Activated CD4-positive, alpha-beta T cell treated with anti-CD3 and anti-CD28 coated beads, Interleukin-2, amount 50 U/mL, for 1 hour (primary cell): ENCODE measurements at regions not wholly inside any gene's neighbourhood (a gene's known extent, or its start where the extent isn't known, plus 50 kb on each side); places are given as distances from the start of the nearest gene placed in this dataset.
"Not testable (repeated sequence)": the region's sequence is repeated elsewhere in the genome, so short reads cannot be mapped to it uniquely, and the experiment has no call there.

ENCODE experiments used
- DNase-seq: peaks from one replicate; pipeline ENCODE4 v3.0.0-alpha.2; 2020

DNA sequence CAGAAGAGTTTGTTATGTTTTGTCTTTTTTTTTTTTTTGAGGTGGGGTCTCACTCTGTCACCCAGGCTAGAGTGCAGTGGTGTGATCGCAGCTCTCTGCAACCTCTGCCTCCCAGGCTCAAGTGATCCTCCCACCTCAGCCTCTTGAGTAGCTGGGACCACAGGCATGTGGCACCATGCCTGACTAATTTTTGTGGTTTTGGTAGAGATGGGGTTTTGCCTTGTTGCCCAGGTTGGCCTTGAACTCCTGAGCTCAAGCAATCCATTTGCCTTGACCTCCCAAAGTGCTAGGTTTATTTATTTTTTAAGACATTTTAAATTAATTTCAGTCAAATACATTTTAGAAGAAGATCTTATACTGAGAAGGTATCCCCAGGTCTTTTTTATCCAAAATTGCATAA lies 366.7 kb downstream of the KCNJ2 start:
- DNase-seq: no peak

DNA sequence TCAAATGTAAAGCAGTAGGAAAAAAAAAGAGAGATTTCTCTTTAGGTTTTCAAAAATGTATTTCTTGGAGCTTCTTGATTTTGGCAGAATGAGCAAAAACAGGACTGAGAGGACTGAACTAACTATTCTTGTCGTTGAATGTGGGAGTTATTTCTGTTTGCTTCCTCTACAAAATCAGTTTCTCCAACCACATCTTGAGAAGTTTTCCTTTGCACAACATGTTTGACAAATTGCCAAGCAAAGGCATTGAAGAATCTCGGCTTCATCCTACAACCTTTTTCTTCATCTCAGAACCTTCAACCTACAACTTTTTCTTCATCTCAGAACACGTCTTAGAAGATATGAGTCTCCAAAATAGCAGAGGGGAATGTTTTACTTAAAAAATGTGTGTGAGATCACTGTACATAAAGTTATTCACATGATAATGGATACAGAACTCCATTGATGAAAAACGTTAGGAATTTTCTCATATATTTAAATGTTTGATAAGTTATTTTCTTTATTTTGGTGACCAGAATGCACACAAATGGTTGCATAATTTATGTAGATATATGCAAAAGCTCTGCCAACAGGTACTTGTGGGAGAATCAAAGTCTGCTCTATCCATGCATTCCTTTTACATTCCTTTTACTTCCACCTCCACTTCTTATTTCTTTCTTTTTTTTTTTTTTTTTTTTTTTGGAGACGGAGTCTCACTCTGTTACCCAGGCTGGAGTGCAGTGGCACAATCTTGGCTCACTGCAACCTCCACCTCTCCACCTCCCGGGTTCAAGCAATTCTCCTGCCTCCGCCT lies 370.0 kb downstream of the KCNJ2 start:
- no peak for DNase-seq

- DNase-seq: no peak
Measured at GRCh38 chr17:70542876-70543275, 373.5 kb downstream of the KCNJ2 start.

- no peak for DNase-seq
Measured at GRCh38 chr17:70544317-70544716, 375.0 kb downstream of the KCNJ2 start.

DNA sequence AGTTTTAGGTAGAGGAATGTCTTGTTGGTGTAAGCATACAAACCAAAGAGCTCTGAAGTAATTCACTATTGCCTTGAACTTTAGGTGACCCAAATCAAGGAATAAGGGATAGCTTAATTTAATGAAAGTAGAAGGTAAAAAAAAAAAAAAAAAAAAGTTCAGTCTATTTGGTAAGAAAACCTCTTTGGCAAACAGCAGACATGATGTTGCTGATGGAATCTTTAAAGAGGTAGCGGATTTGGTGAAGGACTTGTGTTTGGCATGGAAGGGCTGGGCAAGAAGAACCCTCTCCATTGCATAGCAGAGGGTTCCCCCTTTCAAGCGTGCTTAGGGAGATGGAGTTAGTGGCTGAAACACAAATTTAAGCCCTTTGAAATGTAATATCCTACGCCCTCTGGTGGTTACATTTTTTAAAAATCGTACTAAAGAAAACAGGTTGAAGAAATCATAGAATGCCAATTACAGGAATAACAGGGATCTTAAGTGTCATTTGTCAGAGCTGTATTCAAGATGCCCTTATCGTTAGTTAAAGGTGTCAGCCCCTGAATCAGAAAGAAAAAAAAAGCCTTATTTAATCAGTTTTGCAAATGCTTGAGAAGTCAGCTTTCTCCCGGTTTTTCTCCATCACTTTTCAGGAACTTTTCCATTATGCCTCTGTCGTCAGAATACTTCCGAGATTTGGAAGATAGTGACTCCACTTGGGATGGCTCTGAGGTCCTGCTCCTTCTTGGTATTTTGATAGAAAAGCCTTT lies 383.1 kb downstream of the KCNJ2 start:
- no peak for DNase-seq

- DNase-seq: no peak
Measured at GRCh38 chr17:70552982-70553334, 383.6 kb downstream of the KCNJ2 start.

- DNase-seq: no peak
Measured at GRCh38 chr17:70555723-70556122, 386.4 kb downstream of the KCNJ2 start.

GRCh38 chr17:70558821-70559220 lies 389.5 kb downstream of the KCNJ2 start:
- DNase-seq: no peak

- DNase-seq: no peak
Measured at GRCh38 chr17:70560471-70560870, 391.1 kb downstream of the KCNJ2 start.

DNA sequence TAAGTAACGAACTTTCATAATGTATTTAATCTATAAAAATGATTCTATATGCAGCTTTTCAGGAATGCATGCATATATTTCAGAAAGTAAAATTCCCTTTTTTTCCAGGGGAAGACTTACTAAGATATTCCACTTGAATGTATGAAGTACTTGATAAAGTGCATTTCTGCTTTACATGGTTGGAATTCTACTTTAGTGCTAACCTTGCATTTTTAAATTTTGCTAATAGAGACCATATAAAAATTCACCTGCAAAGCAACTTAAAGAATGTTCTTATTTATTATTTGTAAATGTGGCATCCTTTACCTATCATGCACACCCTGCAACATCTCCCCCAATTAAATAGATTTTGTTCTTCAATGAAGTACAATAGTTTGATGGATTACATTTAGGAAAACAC lies 392.8 kb downstream of the KCNJ2 start:
- DNase-seq: no peak

GRCh38 chr17:70563281-70563820 lies 394.0 kb downstream of the KCNJ2 start:
- no peak for DNase-seq

- DNase-seq: no peak
Measured at GRCh38 chr17:70564006-70564620, 394.8 kb downstream of the KCNJ2 start.

GRCh38 chr17:70569128-70569527 lies 399.8 kb downstream of the KCNJ2 start:
- no peak for DNase-seq

- no peak for DNase-seq
Measured at GRCh38 chr17:70577456-70577855, 408.1 kb downstream of the KCNJ2 start.

- DNase-seq: no peak
Measured at GRCh38 chr17:70581459-70581858, 412.1 kb downstream of the KCNJ2 start.

DNA sequence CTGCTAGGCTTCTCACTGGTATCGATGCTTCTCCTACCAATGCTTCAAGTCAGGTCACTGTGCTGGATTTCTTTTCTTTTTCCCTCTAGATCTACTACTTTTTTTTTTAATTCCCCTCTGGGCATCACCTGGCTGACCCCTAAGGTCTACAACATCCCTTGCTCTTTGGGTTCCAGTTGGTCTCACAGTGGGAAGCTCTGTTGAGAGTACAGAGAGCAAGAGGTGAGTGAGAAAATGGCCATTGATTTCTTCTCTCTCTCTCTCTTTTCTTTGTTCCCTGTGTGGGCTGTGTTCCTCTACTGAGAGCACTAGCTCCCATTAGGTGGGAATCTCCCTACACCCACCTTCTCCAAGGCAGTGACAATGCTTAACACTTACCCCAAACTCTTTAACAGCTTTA lies 413.4 kb downstream of the KCNJ2 start:
- DNase-seq: no peak

DNA sequence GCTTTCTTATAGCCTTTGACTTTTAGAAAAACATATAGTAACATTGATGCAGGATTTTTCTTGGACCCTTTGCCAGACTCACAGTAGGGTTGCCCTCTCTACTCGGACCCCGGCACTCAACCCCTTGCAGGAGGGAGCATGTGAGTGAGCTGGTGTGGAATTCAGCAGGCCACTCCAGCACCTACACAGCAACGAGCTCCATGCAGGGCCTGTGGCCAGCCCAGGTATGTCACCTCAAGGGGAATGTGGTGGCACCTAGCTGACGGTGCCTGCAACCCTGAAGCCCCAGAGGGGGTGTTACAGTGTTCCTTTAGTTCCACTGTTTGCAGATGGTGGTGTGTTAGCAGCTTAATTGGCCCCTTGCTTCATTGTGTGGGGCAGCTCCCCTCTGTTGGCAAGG lies 414.9 kb downstream of the KCNJ2 start:
- DNase-seq: no peak

GRCh38 chr17:70588003-70588402 lies 418.7 kb downstream of the KCNJ2 start:
- no peak for DNase-seq

DNA sequence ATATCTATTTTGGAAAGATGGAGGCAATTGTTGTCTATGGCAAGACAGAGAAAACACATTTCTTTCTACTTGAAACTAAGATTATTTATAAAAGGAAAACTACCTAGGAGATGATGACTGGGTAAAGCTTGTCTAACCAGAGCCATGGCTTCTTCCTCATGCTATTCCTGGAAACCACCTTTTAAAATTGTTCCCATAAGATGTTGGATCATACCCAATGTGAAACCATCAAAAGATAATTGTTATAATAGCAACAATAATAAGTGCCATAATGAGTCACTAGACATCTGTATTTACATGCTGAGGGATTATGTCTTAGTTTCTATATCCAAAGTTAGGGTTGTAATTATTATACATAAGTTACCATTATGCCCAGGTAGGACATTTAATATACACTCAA lies 428.4 kb downstream of the KCNJ2 start:
- no peak for DNase-seq

DNA sequence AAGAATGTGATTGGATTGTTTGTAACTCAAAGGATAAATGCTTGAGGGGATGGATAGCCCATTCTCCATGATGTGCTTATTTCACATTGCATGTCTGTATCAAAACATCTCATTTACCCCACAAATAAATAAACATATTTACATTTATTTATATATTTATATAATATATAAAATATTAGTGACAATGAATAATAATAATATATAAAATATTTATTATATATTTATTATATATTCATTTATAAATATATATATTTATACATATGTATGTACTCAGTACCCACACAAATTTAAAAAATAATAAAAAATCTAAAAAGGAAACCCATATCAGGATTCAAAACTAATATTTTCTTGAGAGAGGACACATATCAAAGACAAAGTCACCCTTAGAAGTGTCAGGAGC lies 429.9 kb downstream of the KCNJ2 start:
- no peak for DNase-seq

DNA sequence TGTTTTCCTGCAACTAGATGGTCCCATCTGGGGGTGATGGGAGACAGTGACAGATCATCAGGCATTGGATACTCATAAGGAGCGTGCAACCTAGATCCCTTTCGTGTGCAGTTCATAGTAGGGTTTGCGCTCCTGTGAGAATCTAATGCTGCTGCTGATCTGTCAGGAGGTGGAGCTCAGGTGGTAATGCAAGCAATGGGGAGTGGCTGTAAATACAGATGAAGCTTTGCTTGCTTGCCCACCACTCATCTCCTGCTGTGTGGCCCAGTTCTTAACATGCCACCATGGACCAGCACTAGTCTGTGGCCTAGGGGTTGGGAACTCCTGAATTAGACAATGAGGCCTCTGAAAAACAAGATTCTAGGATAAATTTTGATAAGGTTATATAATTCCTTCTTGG lies 430.6 kb downstream of the KCNJ2 start:
- DNase-seq: not testable (repeated sequence)

DNA sequence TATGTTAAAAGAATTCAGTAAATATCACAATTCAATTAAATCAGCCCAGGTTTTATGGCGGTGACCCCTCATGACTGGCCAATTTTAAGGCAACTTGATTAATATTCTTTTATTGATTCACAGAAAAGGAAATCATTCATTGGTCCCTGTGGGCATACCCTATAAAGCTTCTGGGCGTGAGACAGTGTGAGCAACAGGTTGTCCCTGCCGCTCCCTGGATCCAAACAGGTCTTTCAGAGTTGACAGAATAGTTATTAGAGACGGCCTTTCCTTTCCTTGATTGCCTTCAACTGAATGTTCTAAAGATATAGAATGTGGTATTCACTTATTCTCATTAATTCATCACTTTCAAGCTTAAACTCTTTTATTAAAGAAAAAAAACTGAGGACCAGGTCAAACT lies 433.9 kb downstream of the KCNJ2 start:
- DNase-seq: no peak

- DNase-seq: no peak
Measured at GRCh38 chr17:70604854-70605253, 435.5 kb downstream of the KCNJ2 start.

GRCh38 chr17:70606086-70606485 lies 436.8 kb downstream of the KCNJ2 start:
- DNase-seq: no peak
